MCF 10A (cell line): ENCODE measurements at regions not wholly inside any gene's neighbourhood (a gene's known extent, or its start where the extent isn't known, plus 50 kb on each side); places are given as distances from the start of the nearest gene placed in this dataset.
"Not testable (repeated sequence)": the region's sequence is repeated elsewhere in the genome, so short reads cannot be mapped to it uniquely, and the experiment has no call there.

Experiments
- BruUV-seq: library from RNA; stranded (reverse); fragments of 400-500 nt; replicated peaks from 2 replicates; lab custom pipeline; 2021; lab: Mats Ljungman, UMichigan
- CTCF ChIA-PET: fragments of 300-600 bp; sonication (Branson Sonifier 250); formaldehyde crosslinking; extraction: SDS; loops from one replicate; lab custom pipeline; 2021; ENCODE audit warnings: antibody characterized with exemption, inconsistent platforms; lab: Yijun Ruan, JAX
- POLR2A ChIA-PET: fragments of 300-600, 350-650 bp; sonication (Branson Sonifier 250); formaldehyde crosslinking; extraction: SDS; loops from one replicate; lab custom pipeline; 2020; ENCODE audit warnings: antibody characterized with exemption, inconsistent platforms; lab: Yijun Ruan, JAX
- DNase-seq: peaks from one replicate; pipeline ENCODE4 v3.0.0-alpha.2; 2018; ENCODE audit not compliant: unreplicated experiment
- H3K27ac Mint-ChIP-seq: one replicate; pipeline ENCODE4 v1.8.0; 2022; ENCODE audit warnings: mild to moderate bottlenecking, low read depth, mixed read lengths; ENCODE audit not compliant: unreplicated experiment
- H3K27me3 Mint-ChIP-seq: one replicate; pipeline ENCODE4 v1.8.0; 2022; ENCODE audit warnings: mixed read lengths; ENCODE audit not compliant: insufficient read depth, unreplicated experiment
- H3K36me3 Mint-ChIP-seq: one replicate; pipeline ENCODE4 v1.8.0; 2022; ENCODE audit warnings: mild to moderate bottlenecking, moderate library complexity, mixed read lengths; ENCODE audit not compliant: insufficient read depth, unreplicated experiment
- H3K4me1 Mint-ChIP-seq: one replicate; pipeline ENCODE4 v1.8.0; 2022; ENCODE audit warnings: mixed read lengths; ENCODE audit not compliant: insufficient read depth, unreplicated experiment
- H3K4me3 Mint-ChIP-seq: one replicate; pipeline ENCODE4 v1.8.0; 2022; ENCODE audit warnings: mild to moderate bottlenecking, moderate library complexity, mixed read lengths; ENCODE audit not compliant: unreplicated experiment
- H3K9me3 Mint-ChIP-seq: one replicate; pipeline ENCODE4 v1.8.0; 2022; ENCODE audit warnings: mixed read lengths; ENCODE audit not compliant: unreplicated experiment
- intact Hi-C: fragments of 100-400 bp; cut with micrococcal nuclease; formaldehyde crosslinking; loops from 2 replicates; pipeline ENCODE4 v1.14.1; 2022
- TF ChIP-seq, protein P1 (sequence below): fragments of 200-600 bp; IDR thresholded peaks from one replicate; pipeline ENCODE4 v1.8.0; 2022; ENCODE audit warnings: antibody characterized with exemption, mild to moderate bottlenecking; ENCODE audit not compliant: unreplicated experiment

DNA sequence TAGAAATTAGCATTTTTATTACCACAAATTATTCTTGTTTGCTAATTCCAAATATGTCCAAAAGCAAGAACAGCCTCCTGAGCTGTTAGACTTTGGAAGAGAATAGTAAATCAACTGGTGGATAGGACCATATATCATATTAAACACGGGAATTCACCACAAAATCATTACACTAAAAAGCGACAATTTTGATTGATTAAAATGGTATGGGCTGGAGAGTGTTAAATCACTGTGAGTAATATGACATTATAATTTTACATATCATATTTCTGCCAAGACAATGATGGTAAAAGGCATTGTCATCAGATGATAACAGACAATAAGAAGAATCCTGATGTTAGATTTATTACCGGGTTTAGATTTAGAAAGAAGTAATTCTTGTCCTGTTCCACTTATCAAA is 107.2 kb upstream of the ARRDC3 start:
- ChIA-PET POLR2A (no interaction called here), CTCF (interaction anchor here (3.9 kb wide), 1 partner anchor 9 kb away, joined by 21 read pairs; no protein-coding TSS in a partner anchor)
- no TSS peak for BruUV-seq
- H3K27me3 Mint-ChIP-seq: no peaks in the 10 kb centered on the region
- TF ChIP-seq, protein P1, sequence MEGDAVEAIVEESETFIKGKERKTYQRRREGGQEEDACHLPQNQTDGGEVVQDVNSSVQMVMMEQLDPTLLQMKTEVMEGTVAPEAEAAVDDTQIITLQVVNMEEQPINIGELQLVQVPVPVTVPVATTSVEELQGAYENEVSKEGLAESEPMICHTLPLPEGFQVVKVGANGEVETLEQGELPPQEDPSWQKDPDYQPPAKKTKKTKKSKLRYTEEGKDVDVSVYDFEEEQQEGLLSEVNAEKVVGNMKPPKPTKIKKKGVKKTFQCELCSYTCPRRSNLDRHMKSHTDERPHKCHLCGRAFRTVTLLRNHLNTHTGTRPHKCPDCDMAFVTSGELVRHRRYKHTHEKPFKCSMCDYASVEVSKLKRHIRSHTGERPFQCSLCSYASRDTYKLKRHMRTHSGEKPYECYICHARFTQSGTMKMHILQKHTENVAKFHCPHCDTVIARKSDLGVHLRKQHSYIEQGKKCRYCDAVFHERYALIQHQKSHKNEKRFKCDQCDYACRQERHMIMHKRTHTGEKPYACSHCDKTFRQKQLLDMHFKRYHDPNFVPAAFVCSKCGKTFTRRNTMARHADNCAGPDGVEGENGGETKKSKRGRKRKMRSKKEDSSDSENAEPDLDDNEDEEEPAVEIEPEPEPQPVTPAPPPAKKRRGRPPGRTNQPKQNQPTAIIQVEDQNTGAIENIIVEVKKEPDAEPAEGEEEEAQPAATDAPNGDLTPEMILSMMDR: no peak
- H3K4me1 Mint-ChIP-seq: peaks cover 6% of the 10 kb centered on the region
- no peak for DNase-seq
- no peaks in the 10 kb centered on the region for H3K36me3 Mint-ChIP-seq
- H3K9me3 Mint-ChIP-seq: no peaks in the 10 kb centered on the region
- no peak overlapping the region for H3K27ac Mint-ChIP-seq
- intact Hi-C loops: no loop called here
- no peak overlapping the region for H3K4me3 Mint-ChIP-seq

DNA sequence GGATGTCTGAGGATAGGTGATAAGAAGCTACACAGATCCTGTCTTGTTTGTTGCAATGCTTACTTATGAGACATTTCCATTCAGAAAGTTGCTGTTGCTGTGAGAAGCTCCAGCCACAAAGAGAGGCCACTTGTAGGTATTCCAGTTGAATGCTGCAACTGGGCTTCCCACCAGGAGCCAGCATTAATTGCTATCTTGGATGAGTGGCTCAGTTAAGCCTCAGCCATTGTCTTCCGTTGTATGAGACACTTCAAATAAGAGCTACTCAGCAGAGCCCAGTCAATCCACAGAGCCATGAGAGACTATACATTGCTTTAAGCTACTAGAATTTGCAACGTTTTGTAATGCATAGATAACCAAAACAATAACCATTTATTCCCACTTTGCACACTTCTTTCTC is 104.3 kb upstream of the ARRDC3 start:
- TF ChIP-seq, protein P1: no peak
- Mint-ChIP-seq H3K27ac (no peak overlapping the region), H3K27me3 (no peaks in the 10 kb centered on the region), H3K4me3 (no peak overlapping the region), H3K9me3 (no peaks in the 10 kb centered on the region), H3K4me1 (peaks cover 6% of the 10 kb centered on the region), H3K36me3 (no peaks in the 10 kb centered on the region)
- ChIA-PET POLR2A (no interaction called here), CTCF (interaction anchor here (1.5 kb wide), 1 partner anchor 11 kb away, joined by 4 read pairs; no protein-coding TSS in a partner anchor)
- BruUV-seq: no TSS peak
- intact Hi-C loops: no loop called here
- DNase-seq: no peak

DNA sequence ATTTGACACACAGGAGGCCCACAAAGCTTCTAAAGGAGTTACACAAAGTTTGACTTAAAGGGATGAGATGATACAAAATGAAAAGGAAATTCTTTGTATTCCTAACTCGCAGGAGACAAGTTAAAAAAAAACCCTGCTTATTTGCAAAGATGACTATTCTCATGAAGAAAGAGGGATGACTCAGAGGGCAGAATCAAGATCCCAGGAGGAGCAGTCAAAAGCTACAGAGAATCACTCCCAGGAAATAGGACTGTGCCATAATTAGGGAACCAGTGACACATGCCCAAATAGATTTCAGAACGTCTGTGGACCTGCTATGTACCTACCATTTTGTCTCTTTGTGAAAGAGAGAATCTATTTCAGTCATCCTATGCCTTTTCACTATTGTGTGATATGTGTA is 103.5 kb upstream of the ARRDC3 start:
- Mint-ChIP-seq H3K27me3 (no peaks in the 10 kb centered on the region), H3K4me3 (no peak overlapping the region), H3K36me3 (no peaks in the 10 kb centered on the region), H3K9me3 (no peaks in the 10 kb centered on the region), H3K27ac (no peak overlapping the region), H3K4me1 (peaks cover 6% of the 10 kb centered on the region)
- TF ChIP-seq, protein P1: no peak
- ChIA-PET POLR2A (no interaction called here), CTCF (no interaction called here)
- intact Hi-C loops: no loop called here
- DNase-seq: peak; percentile 64
- BruUV-seq: no TSS peak

DNA sequence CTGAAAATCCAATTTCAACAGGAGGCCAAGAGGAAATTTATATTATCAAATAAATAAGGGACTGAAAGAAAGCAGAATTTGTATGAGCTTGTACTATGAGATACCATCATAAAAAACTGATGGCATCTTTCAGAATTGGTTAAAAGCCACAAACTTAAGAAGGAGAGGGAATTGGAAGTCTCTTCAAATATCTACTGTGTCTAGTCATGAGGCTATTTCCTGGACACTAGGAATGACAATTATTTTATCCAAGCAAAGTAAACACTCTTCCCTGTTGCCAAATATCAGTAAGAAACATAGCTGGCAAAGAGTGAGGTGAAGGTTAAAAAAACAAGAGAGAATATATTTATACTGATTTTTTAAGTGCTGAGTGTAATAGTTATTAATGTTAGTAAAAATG is 101.5 kb upstream of the ARRDC3 start:
- ChIA-PET CTCF (interaction anchor here (0.7 kb wide), 1 partner anchor 24 kb away, joined by 3 read pairs; no protein-coding TSS in a partner anchor), POLR2A (no interaction called here)
- Mint-ChIP-seq H3K4me1 (peaks cover 6% of the 10 kb centered on the region), H3K4me3 (no peak overlapping the region), H3K9me3 (no peaks in the 10 kb centered on the region), H3K27me3 (no peaks in the 10 kb centered on the region), H3K27ac (no peak overlapping the region), H3K36me3 (no peaks in the 10 kb centered on the region)
- DNase-seq: no peak
- intact Hi-C loops: no loop called here
- BruUV-seq: no TSS peak
- TF ChIP-seq, protein P1: no peak

DNA sequence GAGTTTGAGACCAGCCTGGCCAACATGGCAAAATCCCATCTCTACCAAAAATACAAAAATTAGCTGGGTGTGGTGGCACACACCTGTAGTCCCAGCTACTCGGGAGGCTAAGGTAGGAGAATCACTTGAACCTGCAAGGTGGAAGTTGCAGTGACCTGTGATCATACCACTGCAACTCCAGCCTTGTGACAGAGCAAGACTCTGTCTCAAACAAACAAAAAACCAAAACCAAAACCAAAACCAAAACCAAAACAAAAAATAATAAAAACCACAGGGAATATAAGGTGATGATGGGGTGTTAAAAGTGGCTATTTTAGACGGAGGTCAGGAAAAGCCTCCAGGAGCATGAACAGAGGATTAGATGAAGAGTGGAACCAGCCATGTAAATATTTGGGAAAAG is 96.3 kb upstream of the ARRDC3 start:
- H3K9me3 Mint-ChIP-seq, H3K27ac Mint-ChIP-seq, H3K4me3 Mint-ChIP-seq, POLR2A ChIA-PET, H3K4me1 Mint-ChIP-seq, BruUV-seq, DNase-seq, intact Hi-C loops, H3K36me3 Mint-ChIP-seq, H3K27me3 Mint-ChIP-seq: not testable (repeated sequence)
- CTCF ChIA-PET: interaction anchor here (1.2 kb wide), 1 partner anchor 20 kb away, joined by 4 read pairs; no protein-coding TSS in a partner anchor
